ENCODE measurements at regions not wholly inside any gene's neighbourhood (a gene's known extent, or its start where the extent isn't known, plus 50 kb on each side); places are given as distances from the start of the nearest gene placed in this dataset.

GRCh38 chr6:23348185-23348584 is 777.8 kb upstream of the NRSN1 start:
- Mint-ChIP-seq H3K27me3 (no peaks in the 10 kb centered on the region), H3K4me3 (no peak overlapping the region), H3K9me3 (ENCODE audit: low read depth) (no peaks in the 10 kb centered on the region), H3K36me3 (ENCODE audit: low read depth) (no peaks in the 10 kb centered on the region), H3K27ac (no peak overlapping the region), H3K4me1 (no peaks in the 10 kb centered on the region)
- POLR2A ChIA-PET: no interaction called here
- intact Hi-C loops (cut with DNase I, micrococcal nuclease): no loop called here
- ATAC-seq (no peak), DNase-seq (no peak)
- CTCF ChIA-PET: interaction anchor here (0.6 kb wide), 1 partner anchor 1153 kb away, joined by 4 read pairs; no protein-coding TSS in a partner anchor

DNA sequence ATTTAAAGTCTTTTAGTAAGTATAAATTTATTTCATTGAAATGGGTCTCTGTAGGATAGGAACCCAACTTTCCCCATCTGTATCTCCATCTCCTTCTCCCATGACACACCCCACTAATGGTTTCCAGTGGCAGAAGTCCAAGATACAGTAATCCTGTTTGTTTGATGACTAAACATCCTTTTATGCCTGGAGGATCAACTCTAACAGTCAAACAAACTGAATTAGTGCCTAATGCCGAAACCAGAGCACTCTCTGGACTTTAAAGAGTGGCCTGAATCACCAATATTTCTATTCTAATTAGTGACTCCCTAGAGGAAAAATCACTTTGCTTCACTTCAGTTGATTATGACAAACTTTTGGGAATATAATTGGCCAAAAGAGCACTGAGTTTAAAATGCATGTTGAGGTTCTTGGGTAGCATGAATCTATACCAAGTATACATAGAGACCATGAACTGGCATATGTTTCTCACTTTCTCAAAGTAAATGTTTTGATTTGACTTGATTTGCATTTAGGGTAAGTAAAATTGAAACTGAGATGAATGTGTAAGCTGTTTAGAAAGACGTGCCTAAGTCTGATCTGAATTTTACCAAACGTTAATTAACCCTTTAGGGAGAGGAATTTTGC is 776.4 kb upstream of the NRSN1 start:
- CTCF ChIA-PET: no interaction called here
- ATAC-seq (no peak), DNase-seq (no peak)
- Mint-ChIP-seq H3K4me3 (no peak overlapping the region), H3K9me3 (ENCODE audit: low read depth) (no peaks in the 10 kb centered on the region), H3K36me3 (ENCODE audit: low read depth) (no peaks in the 10 kb centered on the region), H3K4me1 (no peaks in the 10 kb centered on the region), H3K27me3 (no peaks in the 10 kb centered on the region), H3K27ac (no peak overlapping the region)
- POLR2A ChIA-PET: no interaction called here
- intact Hi-C loops (cut with DNase I, micrococcal nuclease): no loop called here

GRCh38 chr6:23350752-23351453 is 775.1 kb upstream of the NRSN1 start:
- DNase-seq (no peak), ATAC-seq (no peak)
- Mint-ChIP-seq H3K4me1 (no peaks in the 10 kb centered on the region), H3K4me3 (no peak overlapping the region), H3K9me3 (ENCODE audit: low read depth) (no peaks in the 10 kb centered on the region), H3K36me3 (ENCODE audit: low read depth) (no peaks in the 10 kb centered on the region), H3K27ac (no peak overlapping the region), H3K27me3 (no peaks in the 10 kb centered on the region)
- intact Hi-C loops (cut with DNase I, micrococcal nuclease): no loop called here
- CTCF ChIA-PET: no interaction called here
- POLR2A ChIA-PET: no interaction called here

DNA sequence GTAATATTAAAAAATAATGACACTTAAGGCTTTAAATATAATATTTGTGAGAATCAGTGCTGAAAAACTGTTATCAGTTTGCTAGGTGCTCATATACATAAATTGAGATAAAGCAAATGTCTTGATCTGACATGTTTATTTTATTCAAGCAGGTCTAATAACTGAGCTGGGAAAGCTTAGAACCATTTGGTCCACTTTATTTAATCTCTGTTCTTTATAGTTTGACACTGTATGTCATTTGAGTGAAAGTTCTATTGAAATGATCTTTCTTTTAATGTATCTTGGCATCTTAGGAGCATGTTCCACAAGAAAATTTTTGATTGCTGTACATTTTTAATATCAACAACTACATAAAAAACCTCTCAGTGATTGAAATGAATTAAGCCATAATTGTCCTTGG is 772.0 kb upstream of the NRSN1 start:
- no peaks in the 10 kb centered on the region for H3K4me1 Mint-ChIP-seq
- no peak for ATAC-seq
- ChIA-PET POLR2A (no interaction called here), CTCF (no interaction called here)
- H3K4me3 Mint-ChIP-seq: no peak overlapping the region
- intact Hi-C loops (cut with DNase I, micrococcal nuclease): no loop called here
- H3K9me3 Mint-ChIP-seq (ENCODE audit: low read depth): no peaks in the 10 kb centered on the region
- H3K36me3 Mint-ChIP-seq (ENCODE audit: low read depth): no peaks in the 10 kb centered on the region
- no peak for DNase-seq
- H3K27me3 Mint-ChIP-seq: no peaks in the 10 kb centered on the region
- H3K27ac Mint-ChIP-seq: no peak overlapping the region

DNA sequence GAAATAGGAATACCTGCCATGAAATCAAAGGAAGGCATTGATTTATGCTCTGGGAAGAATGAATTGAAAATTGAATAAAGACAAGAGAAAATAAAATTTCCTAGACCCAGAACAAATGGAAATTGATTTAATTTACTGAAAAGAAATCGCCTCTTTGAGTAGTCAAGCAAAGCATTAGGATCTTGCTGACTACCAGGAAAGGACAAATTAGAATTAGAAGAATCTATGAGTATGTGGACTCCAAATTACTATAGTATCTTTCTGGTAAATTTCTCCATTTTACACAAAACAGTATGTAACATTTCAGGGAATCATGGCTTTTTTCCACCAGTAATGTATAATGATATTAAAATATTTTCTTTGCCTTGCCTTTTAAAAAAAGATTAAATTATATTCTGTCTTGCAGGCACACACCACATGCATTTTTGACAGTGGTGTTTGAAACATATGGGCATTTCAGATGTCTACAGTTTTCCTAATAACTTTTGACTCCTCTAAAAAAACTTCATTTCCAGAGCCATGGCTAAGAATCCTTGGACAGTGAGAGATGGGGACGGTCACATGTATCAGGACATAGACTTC is 768.7 kb upstream of the NRSN1 start:
- ATAC-seq (no peak), DNase-seq (no peak)
- ChIA-PET POLR2A (no interaction called here), CTCF (no interaction called here)
- intact Hi-C loops (cut with DNase I, micrococcal nuclease): no loop called here
- H3K36me3 Mint-ChIP-seq (ENCODE audit: low read depth): no peaks in the 10 kb centered on the region
- no peaks in the 10 kb centered on the region for H3K27me3 Mint-ChIP-seq
- H3K27ac Mint-ChIP-seq: no peak overlapping the region
- no peak overlapping the region for H3K4me3 Mint-ChIP-seq
- no peaks in the 10 kb centered on the region for H3K4me1 Mint-ChIP-seq
- H3K9me3 Mint-ChIP-seq (ENCODE audit: low read depth): no peaks in the 10 kb centered on the region

- POLR2A ChIA-PET: no interaction called here
- no peaks in the 10 kb centered on the region for H3K4me1 Mint-ChIP-seq
- no peak for DNase-seq
- H3K36me3 Mint-ChIP-seq (ENCODE audit: low read depth): no peaks in the 10 kb centered on the region
- intact Hi-C loops (cut with DNase I, micrococcal nuclease): no loop called here
- H3K9me3 Mint-ChIP-seq (ENCODE audit: low read depth): peaks cover 10% of the 10 kb centered on the region
- H3K27ac Mint-ChIP-seq: no peak overlapping the region
- H3K4me3 Mint-ChIP-seq: no peak overlapping the region
- H3K27me3 Mint-ChIP-seq: no peaks in the 10 kb centered on the region
- no peak for ATAC-seq
- CTCF ChIA-PET: no interaction called here
These were observed 760.3 kb upstream of the NRSN1 start for GRCh38 chr6:23365732-23366131.

GRCh38 chr6:23367311-23367710 is 758.7 kb upstream of the NRSN1 start:
- Mint-ChIP-seq H3K27ac (no peak overlapping the region), H3K4me3 (no peak overlapping the region), H3K27me3 (no peaks in the 10 kb centered on the region), H3K9me3 (ENCODE audit: low read depth) (peaks cover 10% of the 10 kb centered on the region), H3K4me1 (no peaks in the 10 kb centered on the region), H3K36me3 (ENCODE audit: low read depth) (no peaks in the 10 kb centered on the region)
- ATAC-seq (no peak), DNase-seq (no peak)
- intact Hi-C loops (cut with DNase I, micrococcal nuclease): no loop called here
- CTCF ChIA-PET: no interaction called here
- POLR2A ChIA-PET: no interaction called here

DNA sequence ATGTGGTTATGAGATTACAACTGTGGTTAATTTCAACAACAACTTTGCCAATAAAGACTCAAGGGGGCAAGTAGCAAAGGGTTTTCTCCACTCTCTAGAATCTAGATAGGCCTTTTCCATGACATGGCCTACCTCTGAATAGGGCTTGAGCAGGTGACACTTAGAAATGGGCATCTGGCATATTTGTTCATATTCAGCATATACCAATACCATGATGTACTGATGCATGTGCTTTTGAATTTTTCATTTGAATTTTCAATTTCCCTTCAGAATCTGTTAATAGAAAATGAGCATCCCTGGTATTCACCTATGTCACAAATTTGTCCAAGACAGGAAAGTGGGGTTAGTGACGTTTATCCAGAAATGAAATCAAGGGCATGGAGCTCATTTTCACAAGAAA is 757.5 kb upstream of the NRSN1 start:
- Mint-ChIP-seq H3K27me3 (no peaks in the 10 kb centered on the region), H3K27ac (no peak overlapping the region), H3K4me1 (no peaks in the 10 kb centered on the region), H3K9me3 (ENCODE audit: low read depth) (peaks cover 8% of the 10 kb centered on the region), H3K4me3 (no peak overlapping the region), H3K36me3 (ENCODE audit: low read depth) (no peaks in the 10 kb centered on the region)
- CTCF ChIA-PET: no interaction called here
- no peak for DNase-seq
- no peak for ATAC-seq
- POLR2A ChIA-PET: no interaction called here
- intact Hi-C loops (cut with DNase I, micrococcal nuclease): no loop called here

DNA sequence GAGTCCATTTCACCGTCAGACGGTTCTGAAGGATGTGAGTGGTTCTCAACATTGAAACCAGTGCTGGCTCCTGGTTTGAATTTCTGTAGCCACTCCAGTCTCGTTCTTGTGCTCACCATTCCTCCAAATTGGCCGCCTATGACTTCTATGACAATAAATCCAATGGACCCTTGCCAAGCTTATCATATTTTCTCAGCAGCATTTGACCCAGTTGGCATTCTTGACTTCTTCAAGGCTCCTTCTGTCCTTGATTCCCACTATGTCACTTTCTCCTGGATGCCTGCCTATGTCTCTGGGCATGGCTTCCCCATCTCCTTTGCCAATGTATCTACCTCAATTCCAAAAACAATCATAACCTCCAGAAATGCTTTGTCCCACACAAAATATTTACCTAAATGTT is 756.0 kb upstream of the NRSN1 start:
- intact Hi-C loops (cut with DNase I, micrococcal nuclease): no loop called here
- Mint-ChIP-seq H3K4me3 (no peak overlapping the region), H3K27me3 (no peaks in the 10 kb centered on the region), H3K36me3 (ENCODE audit: low read depth) (no peaks in the 10 kb centered on the region), H3K27ac (no peak overlapping the region), H3K4me1 (no peaks in the 10 kb centered on the region), H3K9me3 (ENCODE audit: low read depth) (peaks cover 7% of the 10 kb centered on the region)
- no peak for ATAC-seq
- CTCF ChIA-PET: no interaction called here
- POLR2A ChIA-PET: interaction anchor here (0.7 kb wide), 1 partner anchor 834 kb away, joined by 3 read pairs; no protein-coding TSS in a partner anchor
- no peak for DNase-seq

GRCh38 chr6:23371132-23371915 is 754.7 kb upstream of the NRSN1 start:
- Mint-ChIP-seq H3K27ac (no peak overlapping the region), H3K4me1 (no peaks in the 10 kb centered on the region), H3K4me3 (no peak overlapping the region), H3K36me3 (ENCODE audit: low read depth) (no peaks in the 10 kb centered on the region), H3K9me3 (ENCODE audit: low read depth) (peaks cover 4% of the 10 kb centered on the region), H3K27me3 (no peaks in the 10 kb centered on the region)
- DNase-seq (no peak), ATAC-seq (no peak)
- ChIA-PET POLR2A (no interaction called here), CTCF (no interaction called here)
- intact Hi-C loops (cut with DNase I, micrococcal nuclease): no loop called here

- CTCF ChIA-PET: interaction anchor here (0.6 kb wide), 1 partner anchor 788 kb away, joined by 3 read pairs; no protein-coding TSS in a partner anchor
- no peaks in the 10 kb centered on the region for H3K4me1 Mint-ChIP-seq
- intact Hi-C loops (cut with DNase I, micrococcal nuclease): no loop called here
- no peaks in the 10 kb centered on the region for H3K9me3 Mint-ChIP-seq (ENCODE audit: low read depth)
- H3K4me3 Mint-ChIP-seq: no peak overlapping the region
- no peak for DNase-seq
- no peaks in the 10 kb centered on the region for H3K36me3 Mint-ChIP-seq (ENCODE audit: low read depth)
- ATAC-seq: no peak
- H3K27me3 Mint-ChIP-seq: no peaks in the 10 kb centered on the region
- POLR2A ChIA-PET: no interaction called here
- H3K27ac Mint-ChIP-seq: no peak overlapping the region
These were observed 748.2 kb upstream of the NRSN1 start for GRCh38 chr6:23377830-23378229.

DNA sequence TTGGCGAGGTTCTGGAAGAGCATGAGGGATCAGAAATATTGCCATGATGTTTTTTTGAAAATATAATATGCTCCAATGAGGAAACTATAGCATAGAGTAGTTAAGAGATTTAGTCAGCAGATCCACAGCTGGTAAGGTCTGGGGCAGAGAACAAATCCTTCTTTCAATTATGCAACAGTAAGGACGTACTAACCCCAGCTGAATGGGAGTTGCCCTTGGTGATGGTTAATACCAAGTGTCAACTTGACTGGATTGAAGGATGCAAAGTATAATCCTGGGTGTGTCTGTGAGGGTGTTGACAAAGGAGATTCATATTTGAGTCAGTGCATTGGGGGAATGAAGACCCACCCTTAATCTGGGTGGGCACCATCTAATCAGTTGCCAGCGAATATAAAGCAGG is 745.5 kb upstream of the NRSN1 start:
- POLR2A ChIA-PET: no interaction called here
- ATAC-seq (no peak), DNase-seq (no peak)
- CTCF ChIA-PET: no interaction called here
- Mint-ChIP-seq H3K36me3 (ENCODE audit: low read depth) (no peaks in the 10 kb centered on the region), H3K27ac (no peak overlapping the region), H3K4me3 (no peak overlapping the region), H3K27me3 (no peaks in the 10 kb centered on the region), H3K4me1 (no peaks in the 10 kb centered on the region), H3K9me3 (ENCODE audit: low read depth) (no peaks in the 10 kb centered on the region)
- intact Hi-C loops (cut with DNase I, micrococcal nuclease): no loop called here

All from activated CD4-positive, alpha-beta T cell treated with anti-CD3 and anti-CD28 coated beads for 36 hours (primary cell).